Thymus (tissue), 11 donors: ENCODE measurements at regions not wholly inside any gene's neighbourhood (a gene's known extent, or its start where the extent isn't known, plus 50 kb on each side); places are given as distances from the start of the nearest gene placed in this dataset.

Source experiments
- DNase-seq, 9 donors: peaks; one replicate each; pipeline ENCODE4 v3.0.0-alpha.2; 2013; ENCODE audit warnings: low spot score in 9 of 9, low read depth in 6 of 9, missing footprints in 1 of 9
- H3K27ac ChIP-seq, 2 donors: one replicate each; pipeline ENCODE4 v1.5.1; 2013; ENCODE audit warnings: control low read depth in 1 of 2, low read depth in 1 of 2, low read length in 1 of 2, mild to moderate bottlenecking in 1 of 2, moderate library complexity in 1 of 2
- H3K27me3 ChIP-seq, 2 donors: one replicate each; pipeline ENCODE4 v1.5.1; 2013; ENCODE audit warnings: low read length in 1 of 2; ENCODE audit not compliant: control insufficient read depth in 2 of 2, insufficient read depth in 1 of 2
- H3K36me3 ChIP-seq, 2 donors: one replicate each; pipeline ENCODE4 v1.5.1; 2013; ENCODE audit warnings: low read length in 1 of 2, mild to moderate bottlenecking in 1 of 2, moderate library complexity in 1 of 2; ENCODE audit not compliant: control insufficient read depth in 2 of 2, insufficient read depth in 2 of 2
- H3K4me1 ChIP-seq, 2 donors: one replicate each; pipeline ENCODE4 v1.5.1; 2013; ENCODE audit warnings: low read length in 2 of 2; ENCODE audit not compliant: control insufficient read depth in 2 of 2, insufficient read depth in 2 of 2
- H3K4me3 ChIP-seq, 2 donors: one replicate each; pipeline ENCODE4 v1.5.1; 2013; ENCODE audit warnings: low read length in 2 of 2, control low read depth in 1 of 2, mild to moderate bottlenecking in 1 of 2
- H3K9me3 ChIP-seq, 2 donors: one replicate each; pipeline ENCODE4 v1.5.1; 2013; ENCODE audit warnings: low read length in 1 of 2, mild to moderate bottlenecking in 1 of 2; ENCODE audit not compliant: control insufficient read depth in 2 of 2, insufficient read depth in 1 of 2
- WGBS: extraction: QIAGEN DNeasy Blood & Tissue Kit; methylation state at CpG from one replicate; pipeline ENCODE4 v1.1.7; 2013; 5-methylcytosine and 5-hydroxymethylcytosine counted together
- donor health status: healthy.

- DNase-seq, result no peak
- Histone ChIP-seq H3K4me3 (no peak overlapping the region), H3K36me3 (no peaks in the 10 kb centered on the region), H3K9me3 (no peaks in the 10 kb centered on the region), H3K4me1 (no peaks in the 10 kb centered on the region), H3K27me3 (no peaks in the 10 kb centered on the region), H3K27ac (no peak overlapping the region)
- WGBS, result 91% methylated on average over 5 of the region's 5 CpGs
Measured at GRCh38 chr18:72433756-72434155, 110.4 kb downstream of the CBLN2 start.

- Histone ChIP-seq H3K9me3 (no peaks in the 10 kb centered on the region), H3K4me1 (no peaks in the 10 kb centered on the region), H3K27ac (no peak overlapping the region), H3K27me3 (no peaks in the 10 kb centered on the region), H3K4me3 (no peak overlapping the region), H3K36me3 (no peaks in the 10 kb centered on the region)
- DNase-seq, result no peak
- 82% methylated on average over 2 of the region's 2 CpGs for WGBS
Measured at GRCh38 chr18:72427721-72428120, 116.4 kb downstream of the CBLN2 start.

DNA sequence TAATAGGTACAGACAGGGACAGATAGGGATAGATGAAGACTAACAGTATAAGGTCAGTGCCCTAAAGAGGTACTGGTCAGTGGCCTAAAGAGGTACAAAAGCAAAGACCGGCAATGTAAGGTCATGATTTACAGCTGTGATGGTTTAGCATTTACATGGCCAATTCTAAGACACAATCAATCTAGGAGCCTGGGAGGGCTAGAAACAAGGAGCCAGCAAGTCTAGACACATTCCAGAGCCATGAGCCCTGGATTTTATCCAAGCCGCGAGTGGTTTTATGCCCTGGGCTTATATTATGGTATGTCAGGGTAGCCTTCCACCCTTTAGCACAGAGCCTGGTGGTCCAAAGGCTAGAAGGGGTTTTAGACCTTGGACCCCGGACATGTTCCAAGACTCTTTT, 124.2 kb downstream of the CBLN2 start:
- no peaks in the 10 kb centered on the region for H3K4me1 ChIP-seq
- no peaks in the 10 kb centered on the region for H3K27me3 ChIP-seq
- 94% methylated on average over 4 of the region's 4 CpGs for whole genome bisulfite sequencing
- no peak for DNase-seq
- H3K9me3 ChIP-seq, result no peaks in the 10 kb centered on the region
- no peaks in the 10 kb centered on the region for H3K36me3 ChIP-seq
- no peak overlapping the region for H3K4me3 ChIP-seq
- H3K27ac ChIP-seq, result no peak overlapping the region

DNA sequence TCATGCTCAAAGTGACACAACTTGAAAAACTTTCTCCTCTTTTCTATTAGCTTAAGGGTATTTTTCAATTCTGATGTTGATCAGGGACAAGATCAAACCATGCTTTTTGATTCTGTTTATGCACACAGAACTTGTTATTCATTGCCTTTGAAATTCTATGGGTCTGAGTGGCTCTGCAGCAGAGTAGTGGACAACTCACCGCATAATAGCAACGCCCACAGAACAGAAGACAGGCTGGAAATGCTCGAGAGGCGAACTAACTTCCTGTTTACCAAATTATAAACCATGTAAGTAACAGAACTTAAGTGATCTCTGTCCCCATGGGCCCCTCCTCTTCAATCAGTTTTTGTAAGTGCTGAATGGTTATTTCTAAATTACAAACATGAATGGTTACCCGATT, 131.2 kb downstream of the CBLN2 start:
- no peak for DNase-seq
- WGBS, result 50% methylated on average over 5 of the region's 5 CpGs
- Histone ChIP-seq H3K27ac (no peak overlapping the region), H3K4me1 (no peaks in the 10 kb centered on the region), H3K9me3 (no peaks in the 10 kb centered on the region), H3K27me3 (no peaks in the 10 kb centered on the region), H3K36me3 (no peaks in the 10 kb centered on the region), H3K4me3 (no peak overlapping the region)

DNA sequence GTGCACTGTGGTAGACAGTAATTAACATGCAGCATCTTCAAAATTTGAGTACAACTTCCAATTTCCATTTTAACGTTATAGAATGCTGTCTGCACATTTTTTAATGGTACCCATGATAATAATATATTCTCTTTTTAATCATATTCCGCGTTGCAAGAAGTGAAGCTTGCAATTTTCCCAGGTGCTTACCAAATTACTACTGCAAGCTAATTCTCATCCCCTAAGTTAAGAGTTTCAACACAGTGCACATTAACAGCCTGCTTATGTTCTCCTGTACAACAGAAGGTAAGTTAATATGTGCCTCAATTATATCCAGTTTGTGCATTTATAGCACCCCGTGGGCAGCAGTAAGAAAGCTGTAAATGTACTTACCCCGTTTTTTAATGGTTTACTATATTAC, 132.9 kb downstream of the CBLN2 start:
- 84% methylated on average over 5 of the region's 5 CpGs for WGBS
- H3K4me3 ChIP-seq, result no peak overlapping the region
- H3K4me1 ChIP-seq, result no peaks in the 10 kb centered on the region
- no peaks in the 10 kb centered on the region for H3K27me3 ChIP-seq
- no peaks in the 10 kb centered on the region for H3K36me3 ChIP-seq
- no peak overlapping the region for H3K27ac ChIP-seq
- DNase-seq, result no peak
- no peaks in the 10 kb centered on the region for H3K9me3 ChIP-seq

GRCh38 chr18:72410399-72410798, 133.7 kb downstream of the CBLN2 start:
- no peaks in the 10 kb centered on the region for H3K4me1 ChIP-seq
- WGBS, result 86% methylated on average over 1 of the region's 1 CpG
- H3K36me3 ChIP-seq, result no peaks in the 10 kb centered on the region
- no peaks in the 10 kb centered on the region for H3K27me3 ChIP-seq
- no peak overlapping the region for H3K27ac ChIP-seq
- no peak overlapping the region for H3K4me3 ChIP-seq
- H3K9me3 ChIP-seq, result no peaks in the 10 kb centered on the region
- no peak for DNase-seq

- 67% methylated on average over 1 of the region's 1 CpG for WGBS
- H3K9me3 ChIP-seq, result no peaks in the 10 kb centered on the region
- H3K36me3 ChIP-seq, result no peaks in the 10 kb centered on the region
- no peaks in the 10 kb centered on the region for H3K4me1 ChIP-seq
- H3K4me3 ChIP-seq, result no peak overlapping the region
- no peaks in the 10 kb centered on the region for H3K27me3 ChIP-seq
- no peak overlapping the region for H3K27ac ChIP-seq
- DNase-seq, result no peak
Measured at GRCh38 chr18:72409903-72410302, 134.2 kb downstream of the CBLN2 start.

GRCh38 chr18:72407048-72407447, 137.1 kb downstream of the CBLN2 start:
- DNase-seq, result no peak
- H3K4me3 ChIP-seq, result no peak overlapping the region
- no peaks in the 10 kb centered on the region for H3K36me3 ChIP-seq
- 87% methylated on average over 2 of the region's 2 CpGs for WGBS
- no peaks in the 10 kb centered on the region for H3K27me3 ChIP-seq
- H3K9me3 ChIP-seq, result no peaks in the 10 kb centered on the region
- H3K4me1 ChIP-seq, result no peaks in the 10 kb centered on the region
- H3K27ac ChIP-seq, result no peak overlapping the region

DNA sequence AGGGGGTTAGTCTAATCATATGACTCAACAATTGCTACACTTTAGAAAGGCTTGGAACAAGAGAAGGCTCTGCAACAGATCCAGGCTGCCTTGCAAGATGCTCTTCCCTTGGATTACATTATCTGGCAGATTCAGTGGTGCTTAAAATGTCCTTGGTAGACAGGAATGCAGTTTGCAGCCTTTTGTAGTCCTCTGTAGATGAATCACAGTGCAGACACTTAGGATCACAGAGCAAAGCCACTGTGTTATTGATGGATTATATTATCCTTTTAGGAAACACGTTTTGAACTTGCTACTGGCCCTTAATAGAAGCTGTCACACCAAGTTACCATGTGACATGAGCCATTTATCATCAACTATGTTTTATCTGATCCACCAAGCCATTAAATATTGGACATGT, 152.2 kb downstream of the CBLN2 start:
- DNase-seq, result no peak
- Histone ChIP-seq H3K4me3 (no peak overlapping the region), H3K9me3 (no peaks in the 10 kb centered on the region), H3K27ac (no peak overlapping the region), H3K36me3 (no peaks in the 10 kb centered on the region), H3K27me3 (no peaks in the 10 kb centered on the region), H3K4me1 (no peaks in the 10 kb centered on the region)
- 41% methylated on average over 1 of the region's 1 CpG for WGBS

DNA sequence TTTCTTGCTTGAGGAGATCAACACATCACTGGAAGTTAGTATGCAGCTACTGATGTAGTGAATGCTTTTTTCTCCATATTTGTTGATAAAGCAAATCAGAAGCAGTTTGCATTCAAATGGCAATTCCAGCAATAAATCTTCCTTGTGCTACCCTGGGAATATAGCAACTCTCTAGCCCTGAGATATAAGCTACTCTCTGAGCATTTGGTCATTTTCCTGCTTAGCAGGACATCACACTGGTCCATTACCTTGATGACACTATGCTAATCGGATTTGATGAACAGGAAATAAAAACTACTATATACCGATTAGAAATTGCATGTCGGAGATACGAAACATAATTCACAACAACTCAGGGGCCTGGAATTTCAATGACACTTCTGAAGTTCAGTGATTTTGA, 152.7 kb downstream of the CBLN2 start:
- WGBS, result 96% methylated on average over 4 of the region's 4 CpGs
- no peak for DNase-seq
- Histone ChIP-seq H3K9me3 (no peaks in the 10 kb centered on the region), H3K4me3 (no peak overlapping the region), H3K36me3 (no peaks in the 10 kb centered on the region), H3K27me3 (no peaks in the 10 kb centered on the region), H3K4me1 (no peaks in the 10 kb centered on the region), H3K27ac (no peak overlapping the region)
